ENCODE measurements at regions not wholly inside any gene's neighbourhood (a gene's known extent, or its start where the extent isn't known, plus 50 kb on each side); places are given as distances from the start of the nearest gene placed in this dataset.

- Histone ChIP-seq H3K27ac (ENCODE audit: low read length) (no peak overlapping the region), H3K4me1 (ENCODE audit: control insufficient read depth, insufficient read depth, low read length) (peaks cover 9% of the 10 kb centered on the region), H3K9me3 (replicated peaks; ENCODE audit: control insufficient read depth, low read depth, low read length) (no peaks in the 10 kb centered on the region), H3K27me3 (ENCODE audit: control insufficient read depth, insufficient read depth, low read length) (peaks cover 3% of the 10 kb centered on the region), H3K4me3 (ENCODE audit: low read length) (no peak overlapping the region), H3K36me3 (ENCODE audit: control insufficient read depth, insufficient read depth, low read length) (no peaks in the 10 kb centered on the region)
- no peak for DNase-seq
- WGBS (ENCODE audit: insufficient coverage): 17% methylated on average over 1 of the region's 3 CpGs
Measured at GRCh38 chr12:5177096-5177495, 133.4 kb downstream of the KCNA5 start.

GRCh38 chr12:5177731-5178130, 134.1 kb downstream of the KCNA5 start:
- Histone ChIP-seq H3K4me3 (ENCODE audit: low read length) (no peak overlapping the region), H3K9me3 (replicated peaks; ENCODE audit: control insufficient read depth, low read depth, low read length) (no peaks in the 10 kb centered on the region), H3K27me3 (ENCODE audit: control insufficient read depth, insufficient read depth, low read length) (peaks cover 3% of the 10 kb centered on the region), H3K27ac (ENCODE audit: low read length) (no peak overlapping the region), H3K4me1 (ENCODE audit: control insufficient read depth, insufficient read depth, low read length) (peaks cover 6% of the 10 kb centered on the region), H3K36me3 (ENCODE audit: control insufficient read depth, insufficient read depth, low read length) (no peaks in the 10 kb centered on the region)
- WGBS (ENCODE audit: insufficient coverage): no CpG with 5 or more reads among the region's 2 CpGs
- DNase-seq: no peak

- H3K4me3 ChIP-seq (ENCODE audit: low read length): no peak overlapping the region
- H3K27me3 ChIP-seq (ENCODE audit: control insufficient read depth, insufficient read depth, low read length): peaks cover 3% of the 10 kb centered on the region
- peaks cover 3% of the 10 kb centered on the region for H3K4me1 ChIP-seq (ENCODE audit: control insufficient read depth, insufficient read depth, low read length)
- no peaks in the 10 kb centered on the region for H3K9me3 ChIP-seq (replicated peaks; ENCODE audit: control insufficient read depth, low read depth, low read length)
- no peak overlapping the region for H3K27ac ChIP-seq (ENCODE audit: low read length)
- H3K36me3 ChIP-seq (ENCODE audit: control insufficient read depth, insufficient read depth, low read length): no peaks in the 10 kb centered on the region
- WGBS (ENCODE audit: insufficient coverage): no CpG with 5 or more reads among the region's 4 CpGs
- no peak for DNase-seq
Measured at GRCh38 chr12:5178571-5178970, 134.9 kb downstream of the KCNA5 start.

- Histone ChIP-seq H3K36me3 (ENCODE audit: control insufficient read depth, insufficient read depth, low read length) (no peaks in the 10 kb centered on the region), H3K9me3 (replicated peaks; ENCODE audit: control insufficient read depth, low read depth, low read length) (no peaks in the 10 kb centered on the region), H3K27me3 (ENCODE audit: control insufficient read depth, insufficient read depth, low read length) (no peaks in the 10 kb centered on the region), H3K4me1 (ENCODE audit: control insufficient read depth, insufficient read depth, low read length) (no peaks in the 10 kb centered on the region), H3K27ac (ENCODE audit: low read length) (no peak overlapping the region), H3K4me3 (ENCODE audit: low read length) (no peak overlapping the region)
- DNase-seq: no peak
- 84% methylated on average over 2 of the region's 5 CpGs for WGBS (ENCODE audit: insufficient coverage)
Measured at GRCh38 chr12:5180496-5180895, 136.8 kb downstream of the KCNA5 start.

GRCh38 chr12:5184186-5184585, 140.5 kb downstream of the KCNA5 start:
- Histone ChIP-seq H3K4me3 (ENCODE audit: low read length) (no peak overlapping the region), H3K27ac (ENCODE audit: low read length) (no peak overlapping the region), H3K36me3 (ENCODE audit: control insufficient read depth, insufficient read depth, low read length) (no peaks in the 10 kb centered on the region), H3K27me3 (ENCODE audit: control insufficient read depth, insufficient read depth, low read length) (no peaks in the 10 kb centered on the region), H3K4me1 (ENCODE audit: control insufficient read depth, insufficient read depth, low read length) (no peaks in the 10 kb centered on the region), H3K9me3 (replicated peaks; ENCODE audit: control insufficient read depth, low read depth, low read length) (no peaks in the 10 kb centered on the region)
- WGBS (ENCODE audit: insufficient coverage): 65% methylated on average over 4 of the region's 5 CpGs
- no peak for DNase-seq

GRCh38 chr12:5185435-5186069, 141.9 kb downstream of the KCNA5 start:
- no peak for DNase-seq
- 69% methylated on average over 2 of the region's 8 CpGs for WGBS (ENCODE audit: insufficient coverage)
- no peaks in the 10 kb centered on the region for H3K4me1 ChIP-seq (ENCODE audit: control insufficient read depth, insufficient read depth, low read length)
- no peaks in the 10 kb centered on the region for H3K27me3 ChIP-seq (ENCODE audit: control insufficient read depth, insufficient read depth, low read length)
- no peak overlapping the region for H3K27ac ChIP-seq (ENCODE audit: low read length)
- H3K4me3 ChIP-seq (ENCODE audit: low read length): no peak overlapping the region
- no peaks in the 10 kb centered on the region for H3K9me3 ChIP-seq (replicated peaks; ENCODE audit: control insufficient read depth, low read depth, low read length)
- no peaks in the 10 kb centered on the region for H3K36me3 ChIP-seq (ENCODE audit: control insufficient read depth, insufficient read depth, low read length)

GRCh38 chr12:5186715-5187114, 143.0 kb downstream of the KCNA5 start:
- H3K4me1 ChIP-seq (ENCODE audit: control insufficient read depth, insufficient read depth, low read length): no peaks in the 10 kb centered on the region
- DNase-seq: no peak
- no peak overlapping the region for H3K27ac ChIP-seq (ENCODE audit: low read length)
- WGBS (ENCODE audit: insufficient coverage): no CpG with 5 or more reads among the region's 4 CpGs
- H3K4me3 ChIP-seq (ENCODE audit: low read length): no peak overlapping the region
- no peaks in the 10 kb centered on the region for H3K27me3 ChIP-seq (ENCODE audit: control insufficient read depth, insufficient read depth, low read length)
- no peaks in the 10 kb centered on the region for H3K36me3 ChIP-seq (ENCODE audit: control insufficient read depth, insufficient read depth, low read length)
- H3K9me3 ChIP-seq (replicated peaks; ENCODE audit: control insufficient read depth, low read depth, low read length): no peaks in the 10 kb centered on the region

- no peak overlapping the region for H3K27ac ChIP-seq (ENCODE audit: low read length)
- no peaks in the 10 kb centered on the region for H3K36me3 ChIP-seq (ENCODE audit: control insufficient read depth, insufficient read depth, low read length)
- no peak for DNase-seq
- no CpG with 5 or more reads among the region's 2 CpGs for WGBS (ENCODE audit: insufficient coverage)
- no peak overlapping the region for H3K4me3 ChIP-seq (ENCODE audit: low read length)
- H3K27me3 ChIP-seq (ENCODE audit: control insufficient read depth, insufficient read depth, low read length): no peaks in the 10 kb centered on the region
- no peaks in the 10 kb centered on the region for H3K9me3 ChIP-seq (replicated peaks; ENCODE audit: control insufficient read depth, low read depth, low read length)
- no peaks in the 10 kb centered on the region for H3K4me1 ChIP-seq (ENCODE audit: control insufficient read depth, insufficient read depth, low read length)
Measured at GRCh38 chr12:5187136-5187535, 143.5 kb downstream of the KCNA5 start.

GRCh38 chr12:5188472-5188871, 144.8 kb downstream of the KCNA5 start:
- no peak overlapping the region for H3K27ac ChIP-seq (ENCODE audit: low read length)
- H3K36me3 ChIP-seq (ENCODE audit: control insufficient read depth, insufficient read depth, low read length): no peaks in the 10 kb centered on the region
- H3K9me3 ChIP-seq (replicated peaks; ENCODE audit: control insufficient read depth, low read depth, low read length): no peaks in the 10 kb centered on the region
- H3K27me3 ChIP-seq (ENCODE audit: control insufficient read depth, insufficient read depth, low read length): no peaks in the 10 kb centered on the region
- DNase-seq: no peak
- no peaks in the 10 kb centered on the region for H3K4me1 ChIP-seq (ENCODE audit: control insufficient read depth, insufficient read depth, low read length)
- WGBS (ENCODE audit: insufficient coverage): no CpG with 5 or more reads among the region's 4 CpGs
- no peak overlapping the region for H3K4me3 ChIP-seq (ENCODE audit: low read length)

GRCh38 chr12:5189173-5189572, 145.5 kb downstream of the KCNA5 start:
- Histone ChIP-seq H3K27me3 (ENCODE audit: control insufficient read depth, insufficient read depth, low read length) (no peaks in the 10 kb centered on the region), H3K4me1 (ENCODE audit: control insufficient read depth, insufficient read depth, low read length) (no peaks in the 10 kb centered on the region), H3K9me3 (replicated peaks; ENCODE audit: control insufficient read depth, low read depth, low read length) (no peaks in the 10 kb centered on the region), H3K4me3 (ENCODE audit: low read length) (no peak overlapping the region), H3K36me3 (ENCODE audit: control insufficient read depth, insufficient read depth, low read length) (no peaks in the 10 kb centered on the region), H3K27ac (ENCODE audit: low read length) (no peak overlapping the region)
- 91% methylated on average over 4 of the region's 4 CpGs for WGBS (ENCODE audit: insufficient coverage)
- DNase-seq: no peak

All from muscle of leg (tissue), 3 donors.